Uterus (tissue), 2 donors: ENCODE measurements at regions not wholly inside any gene's neighbourhood (a gene's known extent, or its start where the extent isn't known, plus 50 kb on each side); places are given as distances from the start of the nearest gene placed in this dataset.
"Not testable (repeated sequence)": the region's sequence is repeated elsewhere in the genome, so short reads cannot be mapped to it uniquely, and the experiment has no call there.

Experiments
- CTCF ChIP-seq, 4 experiments: fragments of 200-600 bp in 2 of 4; fragments of 450-650 bp in 2 of 4; sonication (generic) in 2 of 4; IDR thresholded peaks; one replicate each; pipeline ENCODE4 v1.5.1; 2016 to 2019; ENCODE audit warnings: antibody characterized with exemption in 4 of 4, mild to moderate bottlenecking in 2 of 4, moderate library complexity in 1 of 4
- POLR2A ChIP-seq, 2 donors: fragments of 450-650 bp; IDR thresholded peaks; one replicate each; pipeline ENCODE4 v1.6.1; 2016; ENCODE audit warnings: antibody characterized with exemption in 2 of 2, mild to moderate bottlenecking in 1 of 2, moderate library complexity in 1 of 2

GRCh38 chr3:150270444-150270843, 137.7 kb upstream of the TSC22D2 start:
- not testable (repeated sequence) for TF ChIP-seq CTCF, POLR2A (IDR thresholded peaks at IDR 0.05)
